ENCODE measurements at regions not wholly inside any gene's neighbourhood (a gene's known extent, or its start where the extent isn't known, plus 50 kb on each side); places are given as distances from the start of the nearest gene placed in this dataset.
"Not testable (repeated sequence)": the region's sequence is repeated elsewhere in the genome, so short reads cannot be mapped to it uniquely, and the experiment has no call there.

DNA sequence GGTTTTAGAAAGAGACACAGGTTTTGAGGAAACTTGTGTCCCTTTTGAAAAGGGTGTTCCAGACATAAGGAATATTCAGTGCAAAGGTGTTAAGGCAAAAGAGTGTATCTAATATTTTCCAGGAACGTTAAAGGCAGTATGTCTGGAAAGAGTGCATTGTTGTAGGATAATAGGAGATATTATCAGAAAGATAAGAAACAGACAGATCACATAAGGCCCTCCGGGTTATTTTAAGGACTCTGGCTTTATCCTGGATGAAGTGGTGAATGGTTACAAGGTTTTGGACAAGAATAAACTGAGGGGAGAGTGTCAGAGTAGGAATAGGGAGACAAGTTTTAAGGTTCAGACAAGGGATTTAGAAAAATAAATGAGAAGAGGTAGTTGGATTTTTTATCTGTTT lies 493.7 kb upstream of the GRM7 start:
- Histone ChIP-seq H3K36me3 (no peaks in the 10 kb centered on the region), H3K4me3 (no peak overlapping the region), H3K9me3 (no peaks in the 10 kb centered on the region), H3K4me1 (no peaks in the 10 kb centered on the region), H3K27ac (no peak overlapping the region), H3K27me3 (no peaks in the 10 kb centered on the region)
- DNase-seq (ENCODE audit: low spot score in 2 of 2): no peak
- intact Hi-C loops (cut with DNase I; ENCODE audit: low total_unique reads): no loop called here
- TF ChIP-seq, protein P1, sequence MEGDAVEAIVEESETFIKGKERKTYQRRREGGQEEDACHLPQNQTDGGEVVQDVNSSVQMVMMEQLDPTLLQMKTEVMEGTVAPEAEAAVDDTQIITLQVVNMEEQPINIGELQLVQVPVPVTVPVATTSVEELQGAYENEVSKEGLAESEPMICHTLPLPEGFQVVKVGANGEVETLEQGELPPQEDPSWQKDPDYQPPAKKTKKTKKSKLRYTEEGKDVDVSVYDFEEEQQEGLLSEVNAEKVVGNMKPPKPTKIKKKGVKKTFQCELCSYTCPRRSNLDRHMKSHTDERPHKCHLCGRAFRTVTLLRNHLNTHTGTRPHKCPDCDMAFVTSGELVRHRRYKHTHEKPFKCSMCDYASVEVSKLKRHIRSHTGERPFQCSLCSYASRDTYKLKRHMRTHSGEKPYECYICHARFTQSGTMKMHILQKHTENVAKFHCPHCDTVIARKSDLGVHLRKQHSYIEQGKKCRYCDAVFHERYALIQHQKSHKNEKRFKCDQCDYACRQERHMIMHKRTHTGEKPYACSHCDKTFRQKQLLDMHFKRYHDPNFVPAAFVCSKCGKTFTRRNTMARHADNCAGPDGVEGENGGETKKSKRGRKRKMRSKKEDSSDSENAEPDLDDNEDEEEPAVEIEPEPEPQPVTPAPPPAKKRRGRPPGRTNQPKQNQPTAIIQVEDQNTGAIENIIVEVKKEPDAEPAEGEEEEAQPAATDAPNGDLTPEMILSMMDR (IDR thresholded peaks at IDR 0.05): no peak

DNA sequence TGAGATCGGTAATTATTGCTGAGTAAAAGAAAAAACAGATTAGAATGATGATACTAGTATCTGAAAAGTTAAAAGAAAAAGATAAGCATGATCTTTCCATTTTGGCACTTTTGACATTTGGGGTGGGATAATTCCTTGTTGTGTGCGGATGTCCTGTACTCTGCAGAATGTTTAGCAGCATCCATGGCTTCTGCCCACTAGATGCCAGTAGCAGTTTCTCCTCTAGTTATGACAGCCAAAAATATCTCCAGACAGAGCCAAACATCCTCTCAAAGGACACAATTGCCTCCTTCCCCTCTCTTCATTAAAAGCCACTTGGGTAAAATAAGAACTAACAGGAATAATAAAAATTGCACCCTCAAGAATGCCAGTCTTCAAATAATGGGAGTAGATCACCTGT lies 468.8 kb upstream of the GRM7 start:
- Histone ChIP-seq H3K4me3 (no peak overlapping the region), H3K4me1 (no peaks in the 10 kb centered on the region), H3K9me3 (no peaks in the 10 kb centered on the region), H3K27me3 (no peaks in the 10 kb centered on the region), H3K36me3 (no peaks in the 10 kb centered on the region), H3K27ac (no peak overlapping the region)
- intact Hi-C loops (cut with DNase I; ENCODE audit: low total_unique reads): no loop called here
- TF ChIP-seq POLR2AphosphoS5 (IDR thresholded peaks at IDR 0.05): no peak
- TF ChIP-seq POLR2A (IDR thresholded peaks at IDR 0.05): no peak
- DNase-seq (ENCODE audit: low spot score in 2 of 2): no peak

DNA sequence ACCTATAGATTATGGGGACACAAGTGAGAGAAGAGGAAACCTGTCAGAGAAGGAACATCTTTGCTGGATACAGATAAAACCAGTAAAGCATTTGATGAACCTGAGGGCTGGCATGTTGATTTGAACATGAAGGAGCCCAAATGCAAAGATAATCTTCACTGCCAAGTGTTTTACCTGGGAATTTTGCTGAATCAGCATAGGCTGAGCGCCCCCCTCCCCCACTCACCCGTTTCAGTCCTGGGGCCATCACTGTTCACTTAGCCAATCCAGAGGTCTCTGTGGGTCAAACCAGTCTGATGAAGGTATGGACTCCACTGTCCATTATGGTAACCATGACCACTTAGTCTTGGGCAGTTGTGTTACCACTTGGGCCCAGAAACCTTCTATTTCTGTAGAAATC lies 466.0 kb upstream of the GRM7 start:
- no peaks in the 10 kb centered on the region for H3K9me3 ChIP-seq
- no peak overlapping the region for H3K4me3 ChIP-seq
- H3K36me3 ChIP-seq: no peaks in the 10 kb centered on the region
- intact Hi-C loops (cut with DNase I; ENCODE audit: low total_unique reads): no loop called here
- DNase-seq (ENCODE audit: low spot score in 2 of 2): no peak
- TF ChIP-seq, protein P1 (IDR thresholded peaks at IDR 0.05): no peak
- TF ChIP-seq POLR2A (IDR thresholded peaks at IDR 0.05) (no peak), POLR2AphosphoS5 (IDR thresholded peaks at IDR 0.05) (no peak)
- H3K27ac ChIP-seq: no peak overlapping the region
- H3K4me1 ChIP-seq: no peaks in the 10 kb centered on the region
- H3K27me3 ChIP-seq: no peaks in the 10 kb centered on the region

DNA sequence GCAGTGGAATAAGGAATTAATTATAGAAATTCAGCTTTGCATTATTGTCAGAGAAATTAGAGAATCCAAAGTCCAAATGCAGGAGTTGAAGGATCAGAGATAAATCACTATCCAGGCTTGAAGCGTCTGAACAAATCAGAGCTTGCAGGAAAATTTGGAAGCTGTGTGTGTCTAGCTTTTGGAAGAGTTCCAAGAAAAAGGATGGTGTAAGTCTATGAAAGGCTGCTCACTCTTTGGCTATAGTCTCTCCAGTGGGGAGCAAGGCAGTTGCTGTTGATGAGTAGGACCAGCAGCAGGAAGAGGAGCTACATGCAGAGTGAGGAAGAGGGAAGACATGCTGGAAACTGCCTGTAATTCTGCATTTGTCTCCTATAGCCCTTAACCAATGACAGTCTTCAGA lies 464.3 kb upstream of the GRM7 start:
- Histone ChIP-seq H3K9me3 (no peaks in the 10 kb centered on the region), H3K4me1 (no peaks in the 10 kb centered on the region), H3K27ac (no peak overlapping the region), H3K36me3 (no peaks in the 10 kb centered on the region), H3K27me3 (no peaks in the 10 kb centered on the region), H3K4me3 (no peak overlapping the region)
- intact Hi-C loops (cut with DNase I; ENCODE audit: low total_unique reads): no loop called here
- no peak for DNase-seq (ENCODE audit: low spot score in 2 of 2)
- TF ChIP-seq POLR2AphosphoS5 (IDR thresholded peaks at IDR 0.05): no peak
- TF ChIP-seq POLR2A (IDR thresholded peaks at IDR 0.05): no peak
- TF ChIP-seq, protein P1 (IDR thresholded peaks at IDR 0.05): no peak

DNA sequence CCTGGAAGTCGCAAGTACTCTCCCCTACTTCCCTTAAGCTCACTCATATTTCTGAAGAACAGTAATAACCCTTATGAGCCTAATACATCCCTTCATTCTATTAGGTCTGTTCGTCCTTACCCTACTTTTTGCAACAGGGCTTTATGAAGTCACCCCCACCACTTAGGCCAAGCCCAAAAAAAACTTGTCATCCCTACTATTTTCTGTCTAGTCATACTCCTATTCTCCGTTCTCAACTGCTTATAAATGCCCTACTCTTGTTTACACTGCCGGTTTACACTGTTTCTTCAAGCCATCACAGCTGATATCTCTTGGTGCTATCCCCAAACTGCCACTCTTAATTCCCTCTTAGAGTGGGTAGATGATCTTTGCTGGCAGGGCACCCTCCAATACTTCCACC lies 458.2 kb upstream of the GRM7 start:
- H3K4me1 ChIP-seq; H3K36me3 ChIP-seq; intact Hi-C loops (cut with DNase I; ENCODE audit: low total_unique reads); H3K4me3 ChIP-seq; DNase-seq (ENCODE audit: low spot score in 2 of 2); H3K27ac ChIP-seq; H3K27me3 ChIP-seq: not testable (repeated sequence)
- peaks cover 0 to 26% of the 10 kb centered on the region in 2 donors for H3K9me3 ChIP-seq

DNA sequence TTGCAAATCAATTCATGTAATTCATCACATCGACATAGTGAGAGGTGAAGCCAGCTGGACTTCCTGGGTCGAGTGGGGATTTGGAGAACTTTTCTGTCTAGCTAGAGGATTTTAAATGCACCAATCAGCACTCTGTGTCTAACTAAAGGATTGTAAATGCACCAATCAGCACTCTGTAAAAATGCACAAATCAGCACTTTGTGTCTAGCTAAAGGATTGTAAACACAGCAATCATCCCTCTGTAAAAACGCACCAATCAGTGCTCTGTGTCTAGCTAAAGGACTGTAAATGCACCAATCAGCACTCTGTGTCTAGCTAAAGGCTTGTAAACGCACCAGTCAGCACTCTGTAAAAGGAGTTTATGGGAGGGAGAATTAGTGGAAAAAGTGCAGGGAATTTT lies 454.0 kb upstream of the GRM7 start:
- H3K4me1 ChIP-seq; H3K27ac ChIP-seq; H3K36me3 ChIP-seq; H3K27me3 ChIP-seq; intact Hi-C loops (cut with DNase I; ENCODE audit: low total_unique reads); H3K4me3 ChIP-seq; DNase-seq (ENCODE audit: low spot score in 2 of 2): not testable (repeated sequence)
- H3K9me3 ChIP-seq: peaks cover 0 to 26% of the 10 kb centered on the region in 2 donors

DNA sequence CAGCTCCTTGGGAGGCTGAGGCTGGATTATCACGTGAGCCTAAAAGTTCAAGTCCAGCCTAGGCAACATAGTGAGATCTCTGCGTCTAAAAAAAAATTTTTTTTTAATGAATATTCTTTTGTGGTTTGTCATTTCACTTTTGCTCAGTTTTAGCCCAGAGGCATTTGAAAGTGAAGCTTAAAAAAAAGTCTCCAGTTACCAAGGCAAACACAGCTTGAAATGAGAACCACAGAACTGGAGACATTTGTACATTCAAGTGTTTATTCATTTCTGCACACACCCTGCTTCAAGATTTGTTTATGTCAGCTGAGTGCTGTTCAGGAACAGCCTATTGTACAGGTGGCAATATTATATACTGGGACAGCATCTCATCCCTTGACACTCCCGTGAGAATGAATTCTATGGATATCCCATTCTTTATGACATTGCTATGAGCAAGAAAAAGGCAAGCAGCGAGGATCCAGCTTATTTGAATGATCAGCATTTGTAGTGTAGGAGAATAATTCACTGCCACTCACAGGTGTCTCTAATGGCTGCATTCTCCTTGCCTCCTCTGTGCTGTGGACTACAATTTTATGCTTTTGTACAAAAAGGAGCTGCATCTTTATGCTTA lies 444.8 kb upstream of the GRM7 start:
- Histone ChIP-seq H3K27me3 (no peaks in the 10 kb centered on the region), H3K36me3 (no peaks in the 10 kb centered on the region), H3K4me3 (no peak overlapping the region), H3K27ac (no peak overlapping the region), H3K9me3 (peaks cover 0 to 4% of the 10 kb centered on the region in 2 donors), H3K4me1 (no peaks in the 10 kb centered on the region)
- TF ChIP-seq POLR2A (IDR thresholded peaks at IDR 0.05): no peak
- no peak for TF ChIP-seq POLR2AphosphoS5 (IDR thresholded peaks at IDR 0.05)
- TF ChIP-seq, protein P1 (IDR thresholded peaks at IDR 0.05): no peak
- DNase-seq (ENCODE audit: low spot score in 2 of 2): no peak
- intact Hi-C loops (cut with DNase I; ENCODE audit: low total_unique reads): loop anchor here (5.0 kb wide), 1 partner anchor 74 kb away; no protein-coding TSS in a partner anchor
